ENCODE measurements at regions not wholly inside any gene's neighbourhood (a gene's known extent, or its start where the extent isn't known, plus 50 kb on each side); places are given as distances from the start of the nearest gene placed in this dataset.
"Not testable (repeated sequence)": the region's sequence is repeated elsewhere in the genome, so short reads cannot be mapped to it uniquely, and the experiment has no call there.

- DNase-seq (ENCODE audit: low spot score): no peak
Measured at GRCh38 chr10:53075469-53075868, 302.9 kb upstream of the MBL2 start.

GRCh38 chr10:53072144-53072543, 299.6 kb upstream of the MBL2 start:
- no peak for DNase-seq (ENCODE audit: low spot score)

- no peak for DNase-seq (ENCODE audit: low spot score)
Measured at GRCh38 chr10:53071505-53072125, 299.0 kb upstream of the MBL2 start.

DNA sequence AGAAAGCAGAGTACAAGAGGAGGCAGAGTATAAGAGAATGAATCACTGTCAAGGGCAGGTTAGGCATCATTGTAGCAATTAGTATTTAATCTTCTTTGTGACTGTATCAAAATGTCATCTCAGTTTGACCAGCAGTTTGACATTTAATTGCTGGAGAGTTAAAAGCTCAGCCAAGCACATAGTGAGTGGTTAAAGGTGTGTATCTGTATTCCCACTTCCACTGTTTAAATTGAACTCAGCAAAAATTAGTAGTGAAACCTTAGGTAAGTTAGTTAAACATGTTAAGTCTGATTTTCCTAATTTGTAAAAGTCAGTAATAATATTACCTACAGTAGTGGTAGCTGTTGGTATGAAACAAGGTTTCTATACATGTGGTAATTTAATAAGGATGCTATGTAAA, 296.4 kb upstream of the MBL2 start:
- DNase-seq (ENCODE audit: low spot score): no peak

DNA sequence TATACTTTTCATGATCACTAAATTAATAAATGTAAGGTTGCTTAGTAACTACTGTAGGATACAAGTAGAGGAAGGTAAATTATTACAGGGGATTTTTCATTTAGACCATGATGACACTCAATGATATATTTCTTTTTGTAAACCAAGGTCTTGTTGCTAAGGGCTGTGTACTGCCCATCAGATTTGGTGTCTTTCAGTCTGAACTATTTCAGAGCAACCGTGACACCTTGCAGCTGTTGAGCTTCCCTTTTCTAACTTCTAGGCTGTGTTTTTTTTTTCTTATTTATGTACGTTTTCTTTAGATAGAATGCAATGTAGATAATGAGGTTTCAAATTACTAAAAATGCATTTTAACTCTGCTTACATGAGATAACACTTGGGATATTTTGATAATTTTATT, 292.0 kb upstream of the MBL2 start:
- DNase-seq (ENCODE audit: low spot score): no peak

GRCh38 chr10:53063805-53064204, 291.2 kb upstream of the MBL2 start:
- no peak for DNase-seq (ENCODE audit: low spot score)

- no peak for DNase-seq (ENCODE audit: low spot score)
Measured at GRCh38 chr10:53052521-53053164, 280.1 kb upstream of the MBL2 start.

- DNase-seq (ENCODE audit: low spot score): no peak
Measured at GRCh38 chr10:53045315-53045714, 272.7 kb upstream of the MBL2 start.

- not testable (repeated sequence) for DNase-seq (ENCODE audit: low spot score)
Measured at GRCh38 chr10:53035823-53036222, 263.2 kb upstream of the MBL2 start.

DNA sequence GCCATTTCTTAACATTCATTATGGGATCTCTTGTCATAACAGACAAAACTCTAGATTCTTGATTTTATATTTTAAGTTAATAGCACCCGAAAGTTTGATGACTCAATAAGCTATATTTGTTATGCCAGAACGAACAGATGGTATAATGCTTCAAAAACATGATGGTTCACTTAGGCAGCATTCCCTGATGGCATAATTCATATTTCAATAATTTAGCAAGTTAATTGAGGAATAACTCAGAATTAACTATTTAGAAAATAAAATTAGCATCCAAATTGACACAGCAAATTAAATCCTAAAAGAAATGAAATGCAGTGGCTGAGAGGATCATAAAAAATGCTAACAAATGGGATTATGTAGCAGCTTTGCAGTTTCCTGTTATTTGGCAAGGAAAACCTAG, 260.8 kb upstream of the MBL2 start:
- no peak for DNase-seq (ENCODE audit: low spot score)

DNA sequence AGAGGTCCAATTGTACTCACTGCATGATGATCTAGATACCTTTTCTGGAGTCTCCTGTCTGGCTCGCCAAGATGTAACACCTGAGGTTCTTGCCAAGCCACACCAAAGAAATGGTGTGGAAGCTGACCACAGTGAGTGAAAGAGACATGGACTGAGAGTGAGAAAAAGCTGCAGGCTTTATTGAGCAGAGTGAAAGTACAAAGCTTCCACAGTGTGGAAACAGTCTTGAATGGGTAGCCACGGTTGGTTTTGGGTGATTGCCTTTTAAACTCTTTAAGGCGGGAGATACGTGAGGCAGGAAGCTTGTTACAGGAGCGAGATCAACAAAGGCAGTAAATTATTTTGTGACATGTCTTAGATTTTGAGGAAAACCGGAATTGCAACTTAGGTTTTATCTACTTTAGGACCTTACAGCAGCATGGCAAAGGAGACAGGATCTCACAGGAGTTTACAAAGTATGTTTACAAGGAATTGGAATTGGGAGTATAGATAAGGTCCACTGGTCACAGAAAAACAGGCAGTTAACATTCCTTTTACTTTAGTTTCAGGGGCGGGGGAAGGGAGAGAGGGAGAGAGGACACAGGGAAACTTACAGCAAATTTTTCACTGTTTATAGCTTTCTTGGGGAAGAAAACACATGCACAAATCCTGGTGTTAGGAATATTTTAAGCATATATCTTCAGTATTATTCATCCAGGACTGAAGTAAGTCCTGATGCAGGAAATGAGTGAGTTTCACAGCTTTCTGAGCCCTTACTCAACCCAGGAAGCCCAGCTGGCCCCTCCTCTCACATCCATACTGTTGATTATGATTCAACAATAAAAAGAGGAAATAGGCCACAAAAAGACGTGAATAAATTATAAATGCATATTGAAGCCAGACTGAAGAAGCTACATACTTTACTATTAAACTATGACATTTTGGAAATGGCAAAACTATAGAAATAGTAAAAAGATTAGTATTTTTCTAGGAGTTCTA, 257.6 kb upstream of the MBL2 start:
- DNase-seq (ENCODE audit: low spot score): not testable (repeated sequence)

DNA sequence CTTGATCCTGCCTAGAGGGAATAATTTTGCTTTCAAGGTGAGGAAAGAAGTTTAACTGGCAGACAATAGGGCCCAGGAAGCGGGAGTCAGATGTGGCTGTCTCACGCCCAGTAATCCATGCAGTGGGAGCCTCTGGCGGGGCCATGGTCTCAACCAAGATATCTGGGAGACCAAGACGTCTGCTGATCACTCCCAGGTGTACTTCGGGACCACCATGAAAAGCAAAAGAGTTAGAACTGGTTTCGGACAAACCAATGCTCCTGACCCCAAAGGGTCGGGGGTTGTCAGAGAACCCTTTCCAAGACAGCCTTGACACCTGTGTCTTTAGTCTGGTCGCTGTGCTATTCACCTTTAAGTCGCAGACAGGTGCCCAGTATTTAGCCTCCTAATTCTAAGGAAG, 256.9 kb upstream of the MBL2 start:
- no peak for DNase-seq (ENCODE audit: low spot score)

GRCh38 chr10:53025765-53026164, 253.2 kb upstream of the MBL2 start:
- DNase-seq (ENCODE audit: low spot score): not testable (repeated sequence)

DNA sequence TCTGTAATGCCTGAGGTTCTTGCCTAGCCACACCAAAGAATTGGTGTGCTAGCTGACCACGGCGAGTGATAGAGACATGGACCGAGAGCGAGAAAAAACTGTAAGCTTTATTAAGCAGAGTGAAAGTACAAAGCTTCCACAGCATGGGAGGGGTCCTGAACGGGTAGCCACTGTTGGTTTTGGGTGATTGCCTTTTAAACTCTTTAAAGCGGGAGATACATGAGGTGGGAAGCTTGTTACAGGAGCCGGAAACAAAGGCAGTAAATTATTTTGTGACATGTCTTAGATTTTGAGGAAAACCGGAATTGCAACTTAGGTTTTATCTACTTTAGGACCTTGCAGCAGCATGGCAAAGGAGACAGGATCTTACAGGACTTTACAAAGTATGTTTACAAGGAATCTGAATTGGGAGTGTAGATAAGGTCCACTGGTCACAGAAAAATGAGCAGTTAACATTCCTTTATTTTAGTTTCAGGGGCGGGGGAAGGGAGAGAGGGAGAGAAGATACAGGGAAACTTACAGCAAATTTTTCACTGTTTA, 252.7 kb upstream of the MBL2 start:
- DNase-seq (ENCODE audit: low spot score): no peak

DNA sequence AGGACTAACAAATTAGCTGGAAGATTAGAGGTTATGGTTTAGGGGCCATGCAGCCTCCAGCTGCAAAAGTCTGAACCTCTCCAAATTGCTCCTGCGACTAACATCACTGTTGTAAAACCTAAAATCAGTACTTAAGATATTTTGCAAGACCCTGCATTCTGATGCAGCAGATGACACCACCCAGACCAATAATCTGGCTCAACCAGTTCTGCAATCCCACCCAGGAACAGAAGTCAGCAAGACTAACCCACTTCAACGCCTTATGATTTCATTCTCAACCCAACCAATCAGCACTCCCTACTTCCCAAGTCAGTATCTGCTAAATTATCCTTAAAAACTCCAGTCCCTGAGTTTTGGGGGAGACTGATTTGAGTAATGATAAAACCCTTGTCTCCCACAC, 250.8 kb upstream of the MBL2 start:
- no peak for DNase-seq (ENCODE audit: low spot score)

DNA sequence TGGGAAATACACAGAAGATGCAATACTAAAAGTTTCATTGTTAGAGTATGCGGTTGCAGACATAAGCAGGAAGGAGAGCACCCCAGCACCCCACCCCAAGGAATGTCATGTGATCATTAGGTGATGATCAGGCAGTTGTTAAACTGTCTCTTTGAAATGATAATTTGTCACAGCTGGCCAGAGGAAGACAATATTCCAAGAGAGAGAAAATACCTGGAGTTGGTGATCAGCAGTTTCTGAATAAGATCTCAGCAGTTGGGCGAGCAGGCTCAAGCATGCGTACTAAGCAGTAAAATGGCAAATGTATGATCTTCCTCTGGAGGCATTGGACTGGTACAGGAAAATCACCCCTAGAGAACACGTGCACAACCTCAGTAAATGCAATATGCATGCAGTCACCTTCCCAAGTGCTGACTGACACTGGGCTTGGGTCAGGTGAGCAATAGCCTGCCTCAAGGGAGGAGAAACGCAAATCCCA, 250.1 kb upstream of the MBL2 start:
- no peak for DNase-seq (ENCODE audit: low spot score)

- DNase-seq (ENCODE audit: low spot score): no peak
Measured at GRCh38 chr10:53013201-53013810, 240.7 kb upstream of the MBL2 start.

DNA sequence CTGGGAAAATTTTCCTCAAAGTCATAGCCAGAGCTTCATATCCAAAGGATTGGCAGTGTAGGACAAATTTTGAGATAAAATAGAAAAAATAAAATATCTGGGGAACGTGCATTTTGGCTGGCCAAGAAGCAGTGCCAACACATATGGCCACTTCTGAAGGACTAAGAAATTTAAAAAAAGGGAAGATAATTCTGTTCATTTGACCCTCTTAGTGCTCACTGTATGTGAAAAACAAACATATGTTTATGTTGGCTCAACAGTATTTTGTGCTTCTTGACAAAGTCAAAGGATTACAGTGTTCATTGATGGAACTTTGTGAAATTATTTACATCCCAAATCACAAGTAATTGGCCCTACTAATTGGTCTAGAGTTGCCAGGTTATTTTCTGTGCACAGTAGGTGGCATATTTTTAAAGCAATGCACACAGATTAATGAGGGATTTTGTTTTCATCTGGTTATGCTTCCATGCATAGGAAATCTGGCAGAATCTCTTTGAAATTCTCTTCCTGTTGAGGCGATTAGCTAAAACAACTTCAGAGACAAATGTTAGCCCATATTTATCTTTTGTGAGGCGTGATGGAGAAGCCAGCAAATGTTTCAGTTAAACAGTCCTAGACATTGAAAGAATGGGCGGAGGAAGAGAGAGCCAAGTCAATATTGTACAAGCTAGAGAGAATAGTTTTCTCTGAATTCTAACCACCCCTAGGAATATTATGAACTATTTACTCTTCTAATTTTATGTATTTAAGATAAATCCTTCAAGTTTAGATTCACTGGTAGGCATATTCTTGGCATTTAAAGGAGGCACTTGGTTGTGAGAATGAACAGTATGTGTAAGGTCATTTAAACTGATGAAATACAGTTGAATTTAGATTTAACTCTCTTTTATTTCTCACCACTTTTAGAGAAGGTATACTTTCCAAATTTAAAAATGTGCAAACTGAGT, 237.7 kb upstream of the MBL2 start:
- DNase-seq (ENCODE audit: low spot score): no peak

GRCh38 chr10:53007527-53007842, 234.9 kb upstream of the MBL2 start:
- DNase-seq (ENCODE audit: low spot score): no peak

DNA sequence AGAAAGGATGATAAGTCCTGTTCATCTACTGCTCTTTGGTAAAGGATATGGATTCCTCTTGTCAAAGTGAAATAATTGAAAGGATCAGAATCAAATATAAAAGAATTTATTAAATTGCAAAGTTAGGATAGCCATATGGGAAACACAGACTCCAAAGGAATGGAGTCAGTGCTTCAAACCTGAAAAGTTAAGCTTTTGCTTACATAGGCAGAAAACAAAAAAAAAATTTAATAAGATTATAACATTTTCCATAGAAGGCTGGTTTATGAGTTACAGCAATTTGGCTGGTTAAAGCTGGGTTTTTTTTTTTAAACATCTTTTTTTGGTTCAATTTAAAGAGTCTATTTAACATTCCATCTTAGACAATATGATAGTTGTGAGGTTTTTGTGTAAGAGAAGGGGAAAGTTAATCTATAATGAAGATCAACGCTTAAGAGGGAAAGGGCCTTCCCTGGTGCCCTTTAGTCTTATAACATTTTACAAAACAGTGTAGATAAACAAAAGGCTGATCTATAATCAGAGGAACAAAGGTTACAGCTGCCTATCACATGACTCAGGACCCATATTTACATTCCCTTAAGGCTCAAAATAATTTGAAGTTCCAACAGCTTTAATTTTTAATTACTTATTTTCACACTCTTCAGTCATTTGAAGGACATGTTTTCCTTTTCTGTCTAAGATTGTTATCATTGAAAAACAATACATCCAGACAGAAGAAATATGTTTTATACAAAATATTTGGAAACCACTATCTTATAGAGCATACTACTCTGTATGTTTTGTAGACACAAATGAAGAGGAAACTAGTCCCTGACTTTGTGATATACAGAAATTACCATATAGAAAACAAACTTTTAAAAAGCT, 234.3 kb upstream of the MBL2 start:
- no peak for DNase-seq (ENCODE audit: low spot score)
